ENCODE measurements at regions not wholly inside any gene's neighbourhood (a gene's known extent, or its start where the extent isn't known, plus 50 kb on each side); places are given as distances from the start of the nearest gene placed in this dataset.

DNA sequence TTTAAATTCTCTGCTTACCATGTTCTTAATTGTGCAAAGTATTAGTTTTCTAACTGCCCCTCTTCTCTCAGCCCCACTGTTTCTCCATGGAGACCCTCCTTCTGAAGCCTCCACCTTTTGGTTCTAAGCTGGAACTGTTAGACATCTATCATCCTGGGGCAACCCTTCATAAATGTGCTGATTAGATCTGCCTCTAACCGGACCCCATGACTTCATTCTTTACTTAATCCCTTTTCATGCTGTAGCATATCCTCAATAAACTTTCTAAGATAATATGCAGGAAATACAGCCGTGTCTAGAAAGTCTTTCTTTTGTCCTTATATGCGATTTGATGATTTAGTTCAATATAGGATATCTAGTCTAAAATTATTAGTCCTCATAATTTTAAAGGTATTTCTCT, 1020.1 kb downstream of the ADGRL2 start:
- TF ChIP-seq, protein P1, sequence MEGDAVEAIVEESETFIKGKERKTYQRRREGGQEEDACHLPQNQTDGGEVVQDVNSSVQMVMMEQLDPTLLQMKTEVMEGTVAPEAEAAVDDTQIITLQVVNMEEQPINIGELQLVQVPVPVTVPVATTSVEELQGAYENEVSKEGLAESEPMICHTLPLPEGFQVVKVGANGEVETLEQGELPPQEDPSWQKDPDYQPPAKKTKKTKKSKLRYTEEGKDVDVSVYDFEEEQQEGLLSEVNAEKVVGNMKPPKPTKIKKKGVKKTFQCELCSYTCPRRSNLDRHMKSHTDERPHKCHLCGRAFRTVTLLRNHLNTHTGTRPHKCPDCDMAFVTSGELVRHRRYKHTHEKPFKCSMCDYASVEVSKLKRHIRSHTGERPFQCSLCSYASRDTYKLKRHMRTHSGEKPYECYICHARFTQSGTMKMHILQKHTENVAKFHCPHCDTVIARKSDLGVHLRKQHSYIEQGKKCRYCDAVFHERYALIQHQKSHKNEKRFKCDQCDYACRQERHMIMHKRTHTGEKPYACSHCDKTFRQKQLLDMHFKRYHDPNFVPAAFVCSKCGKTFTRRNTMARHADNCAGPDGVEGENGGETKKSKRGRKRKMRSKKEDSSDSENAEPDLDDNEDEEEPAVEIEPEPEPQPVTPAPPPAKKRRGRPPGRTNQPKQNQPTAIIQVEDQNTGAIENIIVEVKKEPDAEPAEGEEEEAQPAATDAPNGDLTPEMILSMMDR (conservative IDR thresholded peaks at IDR 0.05; ENCODE audit: low read depth, low read length): no peak
- TF ChIP-seq POLR2A (IDR thresholded peaks at IDR 0.05; ENCODE audit: low read depth, low read length) (no peak), RAD21 (IDR thresholded peaks at IDR 0.05; ENCODE audit: low read length) (no peak), BHLHE40 (IDR thresholded peaks at IDR 0.05; ENCODE audit: low read depth, low read length) (no peak), RCOR1 (IDR thresholded peaks at IDR 0.05; ENCODE audit: insufficient replicate concordance, low read length) (no peak), MXI1 (IDR thresholded peaks at IDR 0.05; ENCODE audit: borderline replicate concordance, low read depth, low read length) (no peak), RFX5 (IDR thresholded peaks at IDR 0.05; ENCODE audit: low read depth, low read length) (no peak), MAFK (IDR thresholded peaks at IDR 0.05; ENCODE audit: low read depth, low read length) (no peak), CEBPB (IDR thresholded peaks at IDR 0.05; ENCODE audit: low read depth, low read length) (no peak), FOS (IDR thresholded peaks at IDR 0.05; ENCODE audit: low read depth, low read length) (no peak), NFE2L2 (IDR thresholded peaks at IDR 0.05; ENCODE audit: low read depth, low read length) (no peak)
- TF ChIP-seq, protein P2, sequence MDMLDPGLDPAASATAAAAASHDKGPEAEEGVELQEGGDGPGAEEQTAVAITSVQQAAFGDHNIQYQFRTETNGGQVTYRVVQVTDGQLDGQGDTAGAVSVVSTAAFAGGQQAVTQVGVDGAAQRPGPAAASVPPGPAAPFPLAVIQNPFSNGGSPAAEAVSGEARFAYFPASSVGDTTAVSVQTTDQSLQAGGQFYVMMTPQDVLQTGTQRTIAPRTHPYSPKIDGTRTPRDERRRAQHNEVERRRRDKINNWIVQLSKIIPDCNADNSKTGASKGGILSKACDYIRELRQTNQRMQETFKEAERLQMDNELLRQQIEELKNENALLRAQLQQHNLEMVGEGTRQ (IDR thresholded peaks at IDR 0.05; ENCODE audit: low read depth, low read length): no peak
- TF ChIP-seq, protein P3, sequence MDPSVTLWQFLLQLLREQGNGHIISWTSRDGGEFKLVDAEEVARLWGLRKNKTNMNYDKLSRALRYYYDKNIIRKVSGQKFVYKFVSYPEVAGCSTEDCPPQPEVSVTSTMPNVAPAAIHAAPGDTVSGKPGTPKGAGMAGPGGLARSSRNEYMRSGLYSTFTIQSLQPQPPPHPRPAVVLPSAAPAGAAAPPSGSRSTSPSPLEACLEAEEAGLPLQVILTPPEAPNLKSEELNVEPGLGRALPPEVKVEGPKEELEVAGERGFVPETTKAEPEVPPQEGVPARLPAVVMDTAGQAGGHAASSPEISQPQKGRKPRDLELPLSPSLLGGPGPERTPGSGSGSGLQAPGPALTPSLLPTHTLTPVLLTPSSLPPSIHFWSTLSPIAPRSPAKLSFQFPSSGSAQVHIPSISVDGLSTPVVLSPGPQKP (IDR thresholded peaks at IDR 0.05; ENCODE audit: borderline replicate concordance, low read depth, low read length): no peak
